Suprapubic skin (tissue), 4 donors: ENCODE measurements at regions not wholly inside any gene's neighbourhood (a gene's known extent, or its start where the extent isn't known, plus 50 kb on each side); places are given as distances from the start of the nearest gene placed in this dataset.

Experiments
- DNase-seq, 2 donors: peaks; one replicate each; pipeline ENCODE4 v3.0.0-alpha.2; 2019; ENCODE audit warnings: low spot score in 2 of 2
- H3K27ac ChIP-seq: fragments of 200-600 bp; sonication (generic); one replicate; pipeline ENCODE4 v1.5.1; 2019
- H3K27me3 ChIP-seq: fragments of 200-600 bp; sonication (generic); one replicate; pipeline ENCODE4 v1.5.1; 2019
- H3K36me3 ChIP-seq: fragments of 200-600 bp; sonication (generic); one replicate; pipeline ENCODE4 v1.5.1; 2019
- H3K4me1 ChIP-seq: fragments of 200-600 bp; sonication (generic); one replicate; pipeline ENCODE4 v1.5.1; 2019
- H3K4me3 ChIP-seq: fragments of 200-600 bp; sonication (generic); one replicate; pipeline ENCODE4 v1.5.1; 2019; ENCODE audit warnings: mild to moderate bottlenecking
- H3K9me3 ChIP-seq: fragments of 200-600 bp; sonication (generic); one replicate; pipeline ENCODE4 v1.5.1; 2019
- CTCF ChIP-seq, 2 donors: fragments of 200-600 bp in 1 of 2; fragments of 450-650 bp in 1 of 2; sonication (generic) in 1 of 2; IDR thresholded peaks; one replicate each; pipeline ENCODE4 v1.5.1; 2016 to 2019; ENCODE audit warnings: antibody characterized with exemption in 2 of 2, mild to moderate bottlenecking in 1 of 2, moderate library complexity in 1 of 2
- EP300 ChIP-seq: sonication (generic); formaldehyde crosslinking; IDR thresholded peaks from one replicate; pipeline ENCODE4 v1.6.1; 2017; ENCODE audit warnings: antibody characterized with exemption
- POLR2A ChIP-seq, 2 donors: fragments of 450-650 bp; IDR thresholded peaks; one replicate each; pipeline ENCODE4 v1.6.1; 2017; ENCODE audit warnings: antibody characterized with exemption in 2 of 2, mild to moderate bottlenecking in 2 of 2, moderate library complexity in 2 of 2
- POLR2AphosphoS5 ChIP-seq, 3 donors: sonication (generic); formaldehyde crosslinking; IDR thresholded peaks; one replicate each; pipeline ENCODE4 v1.6.1; 2017; ENCODE audit warnings: antibody characterized with exemption in 3 of 3
- WGBS: methylation state at CpG from one replicate; pipeline ENCODE4 v1.1.5; 2018; 5-methylcytosine and 5-hydroxymethylcytosine counted together

GRCh38 chr3:127427666-127428065, 139.8 kb upstream of the PRR20G start:
- Histone ChIP-seq H3K27me3 (peaks cover 55% of the 10 kb centered on the region), H3K36me3 (no peaks in the 10 kb centered on the region), H3K4me1 (no peaks in the 10 kb centered on the region), H3K9me3 (no peaks in the 10 kb centered on the region), H3K27ac (no peak overlapping the region), H3K4me3 (no peak overlapping the region)
- TF ChIP-seq CTCF (IDR thresholded peaks at IDR 0.05) (no peak), EP300 (no peak), POLR2A (IDR thresholded peaks at IDR 0.05) (no peak), POLR2AphosphoS5 (IDR thresholded peaks at IDR 0.05) (no peak)
- 58% methylated on average over 8 of the region's 8 CpGs for WGBS
- peak in 1 of 2 donors; percentile 72 for DNase-seq

GRCh38 chr3:127427156-127427555, 139.3 kb upstream of the PRR20G start:
- Histone ChIP-seq H3K4me3 (no peak overlapping the region), H3K27ac (no peak overlapping the region), H3K4me1 (no peaks in the 10 kb centered on the region), H3K36me3 (no peaks in the 10 kb centered on the region), H3K9me3 (no peaks in the 10 kb centered on the region), H3K27me3 (peaks cover 60% of the 10 kb centered on the region)
- peak in 1 of 2 donors; percentile 43 for DNase-seq
- 78% methylated on average over 5 of the region's 6 CpGs for WGBS
- TF ChIP-seq EP300, result no peak
- TF ChIP-seq POLR2A (IDR thresholded peaks at IDR 0.05), result no peak
- no peak for TF ChIP-seq POLR2AphosphoS5 (IDR thresholded peaks at IDR 0.05)
- TF ChIP-seq CTCF (IDR thresholded peaks at IDR 0.05), result no peak

GRCh38 chr3:127426444-127427153, 138.8 kb upstream of the PRR20G start:
- no peak overlapping the region for H3K4me3 ChIP-seq
- H3K27me3 ChIP-seq, result peaks cover 62% of the 10 kb centered on the region
- TF ChIP-seq POLR2AphosphoS5 (IDR thresholded peaks at IDR 0.05), result no peak
- TF ChIP-seq CTCF (IDR thresholded peaks at IDR 0.05), result no peak
- TF ChIP-seq EP300, result no peak
- TF ChIP-seq POLR2A (IDR thresholded peaks at IDR 0.05), result no peak
- H3K27ac ChIP-seq, result no peak overlapping the region
- no peaks in the 10 kb centered on the region for H3K9me3 ChIP-seq
- peak in 1 of 2 donors; percentile 50 for DNase-seq
- 48% methylated on average over 10 of the region's 18 CpGs for WGBS
- H3K36me3 ChIP-seq, result no peaks in the 10 kb centered on the region
- no peaks in the 10 kb centered on the region for H3K4me1 ChIP-seq

GRCh38 chr3:127425505-127426443, 137.9 kb upstream of the PRR20G start:
- Histone ChIP-seq H3K27ac (no peak overlapping the region), H3K27me3 (peaks cover 62% of the 10 kb centered on the region), H3K4me1 (no peaks in the 10 kb centered on the region), H3K36me3 (no peaks in the 10 kb centered on the region), H3K9me3 (no peaks in the 10 kb centered on the region), H3K4me3 (no peak overlapping the region)
- 93% methylated on average over 16 of the region's 20 CpGs for WGBS
- no peak for TF ChIP-seq CTCF (IDR thresholded peaks at IDR 0.05)
- TF ChIP-seq EP300, result no peak
- TF ChIP-seq POLR2AphosphoS5 (IDR thresholded peaks at IDR 0.05), result no peak
- TF ChIP-seq POLR2A (IDR thresholded peaks at IDR 0.05), result no peak
- peak in 1 of 2 donors; percentile 68 for DNase-seq
